WTC11 (cell line): ENCODE measurements at regions not wholly inside any gene's neighbourhood (a gene's known extent, or its start where the extent isn't known, plus 50 kb on each side); places are given as distances from the start of the nearest gene placed in this dataset.

Experiments
- ATAC-seq: fragments of 200-7000 bp; cut with Tn5 transposase; 2 replicates; pipeline ENCODE4 v1.10.0; 2021; ENCODE audit warnings: mild to moderate bottlenecking, moderate library complexity
- CTCF ChIA-PET: fragments of 300-600 bp; sonication (Branson Sonifier 250); formaldehyde crosslinking; loops from one replicate; lab custom pipeline; 2021; ENCODE audit warnings: antibody characterized with exemption; lab: Charles Lee
- POLR2A ChIA-PET: fragments of 350-600 bp; sonication (Branson Sonifier 250); formaldehyde crosslinking; loops from one replicate; lab custom pipeline; 2021; ENCODE audit warnings: antibody characterized with exemption; lab: Charles Lee
- DNase-seq: peaks from one replicate; pipeline ENCODE4 v3.0.0; 2021; ENCODE audit warnings: low spot score
- H3K27ac Mint-ChIP-seq: 2 replicates; pipeline ENCODE4 v1.8.0; 2021; ENCODE audit warnings: mixed read lengths
- H3K27me3 Mint-ChIP-seq: 2 replicates; pipeline ENCODE4 v1.8.0; 2021; ENCODE audit warnings: low read depth, mild to moderate bottlenecking, moderate library complexity, mixed read lengths
- H3K36me3 Mint-ChIP-seq: 2 replicates; pipeline ENCODE4 v1.8.0; 2021; ENCODE audit warnings: mixed read lengths
- H3K4me1 Mint-ChIP-seq: 2 replicates; pipeline ENCODE4 v1.8.0; 2022; ENCODE audit warnings: mixed read lengths
- H3K4me3 Mint-ChIP-seq: 2 replicates; pipeline ENCODE4 v1.8.0; 2021; ENCODE audit warnings: mild to moderate bottlenecking, moderate library complexity, mixed read lengths
- H3K9me3 Mint-ChIP-seq: 2 replicates; pipeline ENCODE4 v1.8.0; 2021; ENCODE audit warnings: mixed read lengths
- AR ChIP-seq: fragments of 250-450 bp; sonication (Bioruptor Pico); IDR thresholded peaks from 2 replicates; pipeline ENCODE4 v1.9.0; 2021; ENCODE audit warnings: mild to moderate bottlenecking
- ATF1 ChIP-seq: sonication (generic); formaldehyde crosslinking; IDR thresholded peaks from 2 replicates; pipeline ENCODE4 v1.8.1; 2023; ENCODE audit warnings: mild to moderate bottlenecking, moderate library complexity, missing genetic modification reagents
- E2F5 ChIP-seq: sonication (generic); formaldehyde crosslinking; IDR thresholded peaks from 2 replicates; pipeline ENCODE4 v1.8.1; 2022; ENCODE audit warnings: mild to moderate bottlenecking, moderate library complexity, missing genetic modification reagents
- GTF2I ChIP-seq: fragments of 250-450 bp; sonication (Bioruptor Pico); conservative IDR thresholded peaks from 2 replicates; pipeline ENCODE4 v1.4.0; 2021; ENCODE audit warnings: mild to moderate bottlenecking
- JAZF1 ChIP-seq: fragments of 250-450 bp; sonication (Bioruptor Pico); IDR thresholded peaks from 2 replicates; pipeline ENCODE4 v1.9.0; 2021; ENCODE audit warnings: moderate library complexity, mild to moderate bottlenecking, inconsistent platforms
- MAX ChIP-seq: sonication (generic); formaldehyde crosslinking; IDR thresholded peaks from 2 replicates; pipeline ENCODE4 v1.8.0; 2022; ENCODE audit warnings: mild to moderate bottlenecking, missing genetic modification reagents
- NR2C2 ChIP-seq: sonication (generic); formaldehyde crosslinking; IDR thresholded peaks from 2 replicates; pipeline ENCODE4 v1.8.0; 2022; ENCODE audit warnings: mild to moderate bottlenecking, missing genetic modification reagents
- RELA ChIP-seq: sonication (generic); formaldehyde crosslinking; IDR thresholded peaks from 2 replicates; pipeline ENCODE4 v1.8.1; 2022; ENCODE audit warnings: missing genetic modification reagents, mild to moderate bottlenecking, borderline replicate concordance
- SMAD4 ChIP-seq: sonication (generic); formaldehyde crosslinking; IDR thresholded peaks from 2 replicates; pipeline ENCODE4 v1.8.0; 2022; ENCODE audit warnings: mild to moderate bottlenecking, missing genetic modification reagents
- SOX15 ChIP-seq: fragments of 250-450 bp; sonication (Bioruptor Pico); IDR thresholded peaks from 2 replicates; pipeline ENCODE4 v1.9.0; 2021; ENCODE audit warnings: mild to moderate bottlenecking
- STAT6 ChIP-seq: sonication (generic); formaldehyde crosslinking; conservative IDR thresholded peaks from 2 replicates; pipeline ENCODE4 v1.8.1; 2023; ENCODE audit warnings: mild to moderate bottlenecking, low read depth, missing genetic modification reagents, moderate library complexity
- TEAD4 ChIP-seq: sonication (generic); formaldehyde crosslinking; IDR thresholded peaks from 2 replicates; pipeline ENCODE4 v1.8.0; 2022; ENCODE audit warnings: mild to moderate bottlenecking, missing genetic modification reagents
- USF1 ChIP-seq: sonication (generic); formaldehyde crosslinking; IDR thresholded peaks from 2 replicates; pipeline ENCODE4 v1.8.0; 2022; ENCODE audit warnings: mild to moderate bottlenecking, missing genetic modification reagents
- ZNF121 ChIP-seq: sonication (generic); formaldehyde crosslinking; IDR thresholded peaks from 2 replicates; pipeline ENCODE4 v1.8.0; 2023; ENCODE audit warnings: missing genetic modification reagents
- ZNF263 ChIP-seq: sonication (generic); formaldehyde crosslinking; IDR thresholded peaks from 2 replicates; pipeline ENCODE4 v1.8.1; 2022; ENCODE audit warnings: low read depth, mild to moderate bottlenecking, moderate library complexity, missing genetic modification reagents
- ZNF281 ChIP-seq: sonication (generic); formaldehyde crosslinking; IDR thresholded peaks from 2 replicates; pipeline ENCODE4 v1.8.0; 2023; ENCODE audit warnings: mild to moderate bottlenecking, missing genetic modification reagents
- ZNF416 ChIP-seq: fragments of 250-450 bp; sonication (Bioruptor Pico); IDR thresholded peaks from 2 replicates; pipeline ENCODE4 v1.9.0; 2021; ENCODE audit warnings: mild to moderate bottlenecking, inconsistent platforms
- ZNF423 ChIP-seq: fragments of 250-450 bp; sonication (Bioruptor Pico); IDR thresholded peaks from 2 replicates; pipeline ENCODE4 v2.1.2; 2022; ENCODE audit warnings: mild to moderate bottlenecking, moderate library complexity

- CTCF ChIA-PET, result no interaction called here
- H3K27me3 Mint-ChIP-seq, result no peaks in the 10 kb centered on the region
- H3K27ac Mint-ChIP-seq, result no peak overlapping the region
- no peak for ATAC-seq
- no peak overlapping the region for H3K4me3 Mint-ChIP-seq
- no peak for DNase-seq
- no peaks in the 10 kb centered on the region for H3K9me3 Mint-ChIP-seq
- TF ChIP-seq TEAD4 (CRISPR knock-in tag) (no peak), ZNF281 (no peak), JAZF1 (no peak), SOX15 (CRISPR knock-in tag) (no peak), STAT6 (CRISPR knock-in tag) (no peak), RELA (CRISPR knock-in tag) (no peak), E2F5 (CRISPR knock-in tag) (no peak), ZNF121 (CRISPR knock-in tag) (no peak), NR2C2 (no peak), SMAD4 (CRISPR knock-in tag) (no peak), ZNF263 (no peak), ZNF416 (CRISPR knock-in tag) (no peak), ATF1 (CRISPR knock-in tag) (no peak)
- no peaks in the 10 kb centered on the region for H3K36me3 Mint-ChIP-seq
- POLR2A ChIA-PET, result no interaction called here
- H3K4me1 Mint-ChIP-seq, result peaks cover 19% of the 10 kb centered on the region
These were observed 2711.5 kb downstream of the ARAP2 start for GRCh38 chr4:33532821-33533220.

- Mint-ChIP-seq H3K4me1 (peaks cover 17% of the 10 kb centered on the region), H3K27ac (no peak overlapping the region), H3K27me3 (no peaks in the 10 kb centered on the region), H3K4me3 (no peak overlapping the region), H3K36me3 (no peaks in the 10 kb centered on the region)
- ATAC-seq, result no peak
- POLR2A ChIA-PET, result no interaction called here
- no peak for TF ChIP-seq GTF2I (CRISPR knock-in tag)
- TF ChIP-seq USF1 (CRISPR knock-in tag), result no peak
- TF ChIP-seq MAX (CRISPR knock-in tag), result no peak
- no peak for TF ChIP-seq AR (CRISPR knock-in tag)
- TF ChIP-seq ZNF423 (CRISPR knock-in tag), result no peak
- TF ChIP-seq JAZF1, result no peak
- TF ChIP-seq, all 79 proteins: peak for 0
- DNase-seq, result no peak
- CTCF ChIA-PET, result no interaction called here
- H3K9me3 Mint-ChIP-seq, result no peaks in the 10 kb centered on the region
These were observed 2707.4 kb downstream of the ARAP2 start for GRCh38 chr4:33536898-33537297.
